Cortex of kidney (tissue), 1 donor: ENCODE measurements at regions not wholly inside any gene's neighbourhood (a gene's known extent, or its start where the extent isn't known, plus 50 kb on each side); places are given as distances from the start of the nearest gene placed in this dataset.
"Not testable (repeated sequence)": the region's sequence is repeated elsewhere in the genome, so short reads cannot be mapped to it uniquely, and the experiment has no call there.

Source experiments
- DNase-seq: peaks from one replicate; lab custom pipeline; 2025; lab: John Stamatoyannopoulos, UW

GRCh38 chr7:131019351-131019750 lies 285.3 kb upstream of the KLF14 start:
- no peak for DNase-seq

DNA sequence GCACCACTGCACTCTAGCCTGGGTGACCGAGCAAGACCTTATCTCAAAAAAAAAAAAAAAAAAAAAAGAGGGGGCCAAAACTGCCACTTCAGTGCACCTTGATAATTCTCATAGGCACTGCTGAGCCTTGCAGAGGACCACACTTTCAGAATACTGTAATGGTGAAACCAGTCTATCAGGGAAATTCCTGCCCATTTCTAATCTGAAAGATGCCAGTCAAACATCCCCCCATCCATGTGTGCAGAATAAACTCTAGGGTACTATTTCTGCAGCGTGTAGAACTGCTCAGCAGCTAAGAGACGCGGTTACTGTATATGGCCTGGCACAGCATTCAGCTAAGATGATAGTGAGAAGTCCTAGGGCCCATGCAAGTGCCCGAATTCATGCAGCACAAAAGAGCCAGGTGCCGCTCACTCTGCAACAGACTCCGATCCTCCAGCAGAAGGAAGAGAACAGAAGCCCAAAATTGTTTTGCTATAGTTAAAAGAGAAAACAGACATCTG lies 286.8 kb upstream of the KLF14 start:
- no peak for DNase-seq

- DNase-seq = no peak
These were observed 287.5 kb upstream of the KLF14 start for GRCh38 chr7:131021460-131021859.

DNA sequence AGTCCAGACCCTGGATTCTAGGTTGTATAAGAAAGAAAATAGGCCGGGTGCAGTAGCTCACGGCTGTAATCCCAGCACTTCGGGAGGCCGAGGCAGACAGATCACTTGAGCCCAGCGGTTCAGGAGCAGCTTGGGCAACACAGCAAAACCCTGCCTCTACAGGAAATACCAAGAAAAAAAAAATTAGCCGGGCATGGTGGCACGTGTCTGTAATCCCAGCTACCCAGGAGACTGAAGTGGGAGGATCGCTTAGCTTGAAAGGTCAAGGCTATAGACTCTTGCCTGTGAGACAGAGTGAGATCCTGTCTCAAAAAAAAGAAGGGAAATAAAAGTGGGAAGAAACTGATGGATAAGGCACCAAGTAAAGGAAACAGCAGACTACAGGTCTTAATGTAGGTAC lies 287.9 kb upstream of the KLF14 start:
- no peak for DNase-seq

GRCh38 chr7:131026297-131027000 lies 292.4 kb upstream of the KLF14 start:
- no peak for DNase-seq

DNA sequence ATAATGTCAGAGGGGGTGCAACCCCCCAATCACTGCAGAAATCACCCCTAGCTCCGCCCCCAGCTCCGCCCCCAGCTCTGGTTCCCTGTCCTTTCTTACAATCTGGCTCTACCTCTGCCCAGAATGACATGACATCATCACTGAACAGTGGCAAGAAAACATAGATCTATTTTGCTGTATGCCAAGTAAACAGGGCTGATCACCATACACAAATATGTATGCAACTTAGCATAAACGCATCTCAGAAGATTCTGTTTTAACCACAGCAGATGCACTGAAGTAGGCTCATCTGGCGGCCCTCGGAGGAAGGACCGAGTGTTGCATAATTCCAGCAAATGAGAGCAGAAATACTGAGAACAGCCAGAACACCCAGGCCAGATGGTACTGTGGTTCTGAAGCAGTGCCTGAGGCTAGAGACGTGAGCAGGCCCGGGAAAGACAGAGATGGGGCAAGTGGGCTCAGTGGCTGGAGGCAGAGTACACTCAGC lies 293.3 kb upstream of the KLF14 start:
- DNase-seq = no peak

DNA sequence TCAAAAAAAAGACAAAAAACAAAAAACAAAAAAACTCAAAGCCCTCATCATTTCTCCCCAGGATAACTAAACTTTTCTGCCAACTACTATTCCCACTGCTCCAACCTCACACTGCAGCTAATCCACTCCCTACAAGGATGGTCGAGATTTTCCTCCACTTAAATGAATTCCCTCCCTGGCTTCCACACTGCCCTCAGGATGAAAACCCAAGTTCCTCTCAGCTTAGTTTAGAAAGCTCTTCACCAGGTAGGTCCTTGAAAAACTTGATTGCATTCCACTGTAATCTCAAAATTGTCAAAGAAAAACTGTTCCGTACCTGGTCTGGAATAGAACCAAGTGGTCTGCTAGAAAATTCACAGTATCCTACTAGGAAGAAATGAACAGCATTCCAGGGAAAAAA lies 294.3 kb upstream of the KLF14 start:
- DNase-seq = no peak

- no peak for DNase-seq
These were observed 295.0 kb upstream of the KLF14 start for GRCh38 chr7:131029002-131029401.

DNA sequence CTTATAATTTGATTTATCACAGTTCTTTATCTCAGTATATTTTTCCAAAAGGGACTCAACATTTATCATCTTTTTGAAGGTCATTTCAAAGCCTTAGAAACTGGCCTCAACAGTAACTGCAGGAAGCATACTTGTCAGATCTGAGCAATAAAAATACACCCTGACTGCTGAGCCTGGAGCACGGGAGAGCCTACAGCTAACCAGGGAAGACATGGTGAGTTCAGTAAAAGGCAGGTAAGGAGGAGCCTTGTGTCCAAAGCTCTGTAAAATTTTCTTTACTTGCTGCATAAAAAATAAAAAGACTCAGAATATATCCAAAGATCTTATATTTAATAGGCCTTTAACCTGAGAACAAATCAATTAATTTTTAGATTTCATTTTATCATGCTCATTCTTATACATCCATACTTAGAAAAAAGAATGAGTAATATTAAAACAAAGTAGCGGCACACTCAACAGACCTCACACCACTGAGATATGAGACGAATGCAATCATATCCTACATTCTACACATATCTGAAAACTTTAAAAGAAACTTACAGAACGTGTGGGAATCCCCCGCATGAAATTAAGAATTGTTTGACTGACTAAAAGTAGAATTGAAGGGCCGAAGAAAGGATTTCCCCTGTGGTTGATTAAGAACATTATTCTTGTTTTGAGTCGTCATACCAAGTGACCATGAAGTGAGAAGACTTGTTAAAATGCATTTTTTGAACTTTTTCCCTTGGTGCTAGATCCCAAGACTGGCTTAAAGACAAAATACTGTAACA lies 296.4 kb upstream of the MKLN1 start:
- DNase-seq = no peak

DNA sequence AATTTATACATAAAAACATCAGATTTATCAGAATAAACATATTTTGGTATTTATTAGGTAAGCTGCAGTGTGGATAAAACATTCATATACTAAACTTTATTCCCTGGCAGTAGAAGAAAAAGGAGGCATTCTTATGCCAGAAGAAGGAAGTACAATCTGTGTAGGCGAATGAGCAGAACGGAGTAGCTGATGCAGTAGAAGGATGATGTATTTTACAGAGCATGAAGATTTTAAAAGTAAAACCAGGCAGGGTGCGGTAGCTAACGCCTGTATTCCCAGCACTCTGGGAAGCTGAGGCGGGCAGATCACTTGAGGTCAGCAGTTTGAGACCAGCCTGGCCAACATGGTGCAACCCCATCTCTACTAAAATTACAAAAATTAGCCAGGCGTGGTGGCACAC lies 294.9 kb upstream of the MKLN1 start:
- DNase-seq = no peak

DNA sequence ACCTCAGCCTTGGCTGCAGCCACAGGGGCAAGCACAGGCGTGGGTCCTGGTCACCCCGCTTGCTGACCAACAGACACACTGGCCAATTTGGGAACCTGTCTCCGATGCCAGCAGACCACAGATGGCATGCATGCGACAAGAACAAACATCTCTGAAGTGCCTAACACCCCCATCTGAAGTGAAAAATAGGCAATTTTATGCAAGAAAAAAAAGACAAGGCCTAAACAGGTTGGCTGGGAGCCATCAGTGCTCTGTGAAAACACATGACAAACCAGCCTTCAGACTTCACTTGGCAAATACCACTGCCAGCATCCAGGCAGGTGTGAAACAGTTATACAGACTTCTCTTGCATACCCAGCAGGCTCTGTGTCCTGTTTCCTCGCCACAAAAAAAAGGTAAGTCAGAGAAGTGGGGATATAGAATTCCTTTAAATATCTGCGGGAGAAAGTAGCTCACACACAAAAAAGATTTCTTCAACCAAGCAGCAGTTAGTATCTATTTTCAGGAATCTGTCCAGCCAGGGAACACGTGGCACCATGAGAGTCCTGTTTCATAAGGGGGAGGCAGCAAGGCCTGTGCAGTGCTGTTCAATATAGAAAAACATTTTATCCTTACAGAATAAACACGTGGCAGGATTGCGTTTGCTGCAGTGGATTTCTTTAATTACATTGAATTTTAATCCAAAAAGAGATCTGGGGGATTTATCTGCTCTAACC lies 293.4 kb upstream of the MKLN1 start:
- DNase-seq = no peak

GRCh38 chr7:131035088-131035770 lies 292.4 kb upstream of the MKLN1 start:
- no peak for DNase-seq

GRCh38 chr7:131038153-131038552 lies 289.5 kb upstream of the MKLN1 start:
- no peak for DNase-seq

DNA sequence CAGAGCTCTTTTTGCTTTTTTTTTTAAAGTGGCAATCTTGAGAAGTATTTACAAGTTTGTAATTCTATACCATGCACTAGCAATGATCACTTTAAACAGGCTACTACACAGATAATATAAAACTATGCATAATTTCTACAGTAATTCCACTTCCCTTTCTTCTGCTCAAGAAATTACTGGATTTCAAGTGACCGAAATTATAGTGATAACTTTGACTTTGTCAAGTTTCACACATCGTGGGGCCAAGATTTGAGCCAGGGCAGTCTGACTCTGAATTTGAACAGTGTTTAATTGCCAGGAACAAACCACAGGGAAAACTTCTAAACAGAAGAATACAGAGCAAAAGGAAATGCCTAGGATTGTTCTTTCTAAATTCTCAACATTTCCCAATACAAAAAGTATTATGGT lies 288.3 kb upstream of the MKLN1 start:
- DNase-seq = no peak

DNA sequence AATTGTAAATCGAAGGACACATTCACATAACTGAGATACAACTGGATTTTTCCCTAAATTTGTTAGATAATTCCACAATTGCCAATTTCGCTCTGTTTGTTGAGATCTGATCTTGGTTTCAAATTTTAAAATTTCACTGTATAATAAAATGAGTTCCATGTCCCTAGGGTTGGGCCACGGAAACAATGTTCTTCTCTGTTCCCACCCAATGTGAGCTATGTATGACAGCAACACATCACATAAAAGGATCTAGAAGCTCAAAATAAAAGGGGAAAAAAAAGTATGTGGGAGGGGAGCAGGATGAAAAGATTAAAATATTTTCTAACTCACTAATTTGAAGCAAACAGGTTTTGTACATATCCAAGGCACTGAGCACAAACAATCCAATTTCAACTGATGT lies 287.8 kb upstream of the MKLN1 start:
- DNase-seq = no peak

DNA sequence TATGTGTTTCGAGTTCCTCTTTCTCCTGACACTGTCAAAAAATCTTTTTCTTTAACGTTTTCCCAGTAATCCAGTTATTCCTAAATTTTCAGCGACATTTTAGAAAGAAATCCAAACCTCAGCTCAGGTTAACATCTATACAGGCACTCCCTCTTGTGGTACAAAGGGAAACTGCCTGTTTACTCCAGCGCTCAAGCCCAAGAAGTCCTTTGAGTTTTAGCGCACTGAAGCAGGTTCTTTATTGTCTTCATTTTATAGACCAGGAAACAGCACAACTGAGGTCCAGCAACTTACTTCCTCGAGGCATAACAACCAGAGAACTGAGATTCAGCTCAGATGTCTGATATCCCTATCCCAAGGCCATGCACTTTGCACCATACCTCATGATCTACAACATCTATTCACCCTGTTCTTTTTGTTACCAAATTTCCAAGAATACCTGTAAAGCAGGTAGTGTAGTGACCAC lies 287.2 kb upstream of the MKLN1 start:
- no peak for DNase-seq

DNA sequence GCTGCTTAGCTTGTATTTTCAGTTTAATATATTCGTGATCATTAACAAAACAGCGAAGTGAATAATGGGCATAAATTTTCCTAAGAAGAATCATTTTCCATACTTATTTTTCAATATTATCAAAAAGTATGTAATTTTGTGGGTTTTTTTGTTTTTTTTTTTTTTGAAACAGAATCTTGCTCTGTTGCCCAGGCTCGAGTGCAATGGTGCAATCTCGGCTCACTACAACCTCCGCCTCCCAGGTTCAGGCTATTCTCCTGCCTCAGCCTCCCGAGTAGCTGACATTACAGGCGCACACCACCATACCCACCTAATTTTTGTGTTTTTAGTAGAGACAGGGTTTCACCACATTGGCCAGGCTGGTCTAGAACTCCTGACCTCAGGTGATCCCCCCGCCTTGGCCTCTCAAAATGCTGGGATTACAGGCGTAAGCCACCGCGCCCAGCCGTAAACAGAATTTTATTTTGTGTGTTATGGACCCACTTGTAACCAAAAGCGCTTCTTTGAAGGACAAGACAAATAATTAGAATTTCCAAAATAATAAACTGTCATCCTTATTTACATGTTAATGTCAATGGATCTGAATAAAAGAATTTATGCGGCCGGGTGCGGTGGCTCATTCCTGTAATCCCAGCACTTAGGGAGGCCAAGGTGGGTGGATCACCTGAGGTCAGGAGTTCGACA lies 286.5 kb upstream of the MKLN1 start:
- not testable (repeated sequence) for DNase-seq

- DNase-seq = no peak
These were observed 285.2 kb upstream of the MKLN1 start for GRCh38 chr7:131042269-131043160.

GRCh38 chr7:131045526-131045925 lies 282.1 kb upstream of the MKLN1 start:
- no peak for DNase-seq

- DNase-seq = no peak
These were observed 281.4 kb upstream of the MKLN1 start for GRCh38 chr7:131046246-131046645.
